Keratinocyte (primary cell): ENCODE measurements at regions not wholly inside any gene's neighbourhood (a gene's known extent, or its start where the extent isn't known, plus 50 kb on each side); places are given as distances from the start of the nearest gene placed in this dataset.

ENCODE experiments used
- DNase-seq: peaks from one replicate; pipeline ENCODE4 v3.0.0-alpha.2; 2011; ENCODE audit warnings: low read depth, missing footprints, low spot score
- FAIRE-seq: peaks from 2 replicates; lab custom pipeline; 2011; peaks lifted over from hg19 to GRCh38; lab: Jason Lieb, UNC
- H2AFZ ChIP-seq: 2 replicates; pipeline ENCODE4 v1.6.0; 2012; ENCODE audit warnings: low read length, control low read depth, inconsistent platforms; ENCODE audit not compliant: control insufficient read depth
- H3K27ac ChIP-seq: 2 replicates; pipeline ENCODE4 v1.5.1; 2011; ENCODE audit warnings: low read length; ENCODE audit not compliant: control insufficient read depth, insufficient read depth
- H3K27me3 ChIP-seq: 3 replicates; pipeline ENCODE4 v1.6.0; 2011; ENCODE audit warnings: low read length; ENCODE audit not compliant: control insufficient read depth, insufficient read depth; ENCODE audit errors: extremely low read depth
- H3K36me3 ChIP-seq, 2 experiments: 2 replicates in 1 of 2; 3 replicates in 1 of 2; pipeline ENCODE4 v1.5.1; 2011; ENCODE audit warnings: low read length in 2 of 2, mild to moderate bottlenecking in 1 of 2; ENCODE audit not compliant: control insufficient read depth in 2 of 2, insufficient read depth in 2 of 2; ENCODE audit errors: extremely low read depth in 1 of 2
- H3K4me1 ChIP-seq: 3 replicates; pipeline ENCODE4 v1.5.1; 2011; ENCODE audit warnings: low read length; ENCODE audit not compliant: control insufficient read depth, insufficient read depth; ENCODE audit errors: extremely low read depth
- H3K4me2 ChIP-seq: 3 replicates; pipeline ENCODE4 v1.6.0; 2011; ENCODE audit warnings: low read depth, low read length; ENCODE audit not compliant: control insufficient read depth, insufficient read depth; ENCODE audit errors: extremely low read depth
- H3K4me3 ChIP-seq, 3 experiments: fragments of 200-600 bp in 1 of 3; sonication (generic) in 1 of 3; 2 replicates in 2 of 3; 3 replicates in 1 of 3; pipeline ENCODE4 v1.5.1; 2011 to 2016; ENCODE audit warnings: low read length in 3 of 3, mild to moderate bottlenecking in 3 of 3, control low read depth in 2 of 3, inconsistent platforms in 1 of 3, low read depth in 1 of 3, mixed read lengths in 1 of 3, mixed run types in 1 of 3, moderate library complexity in 1 of 3; ENCODE audit not compliant: control insufficient read depth in 2 of 3, insufficient read depth in 2 of 3; ENCODE audit errors: extremely low read depth in 1 of 3
- H3K79me2 ChIP-seq: 2 replicates; pipeline ENCODE4 v1.6.0; 2012; ENCODE audit warnings: low read length; ENCODE audit not compliant: control insufficient read depth, insufficient read depth
- H3K9ac ChIP-seq: 3 replicates; pipeline ENCODE4 v1.6.0; 2011; ENCODE audit warnings: low read length; ENCODE audit not compliant: control insufficient read depth, insufficient read depth; ENCODE audit errors: extremely low read depth
- H3K9me1 ChIP-seq: 3 replicates; pipeline ENCODE4 v1.6.0; 2011; ENCODE audit warnings: low read length; ENCODE audit not compliant: control insufficient read depth, insufficient read depth; ENCODE audit errors: extremely low read depth
- H3K9me3 ChIP-seq: 2 replicates; pipeline ENCODE4 v1.5.1; 2012; ENCODE audit warnings: low read depth, low read length; ENCODE audit not compliant: control insufficient read depth
- H4K20me1 ChIP-seq: 3 replicates; pipeline ENCODE4 v1.6.0; 2011; ENCODE audit warnings: low read length; ENCODE audit not compliant: control insufficient read depth, insufficient read depth; ENCODE audit errors: extremely low read depth
- EZH2 ChIP-seq: IDR thresholded peaks from one replicate; pipeline ENCODE4 v1.6.1; 2012; ENCODE audit warnings: inconsistent platforms, mild to moderate bottlenecking, low read length, moderate library complexity
- dilution Hi-C: fragments of 300-500 bp; cut with MboI; formaldehyde crosslinking; loops from one replicate; pipeline ENCODE4 v1.7.0; 2020; ENCODE audit warnings: low sequenced_read_pairs; ENCODE audit not compliant: extremely low pct_ligation_motif_present
- TF ChIP-seq, protein P1 (sequence below), 3 experiments: IDR thresholded peaks in 1 of 3; conservative IDR thresholded peaks in 1 of 3; optimal IDR thresholded peaks in 1 of 3; 2 replicates in 2 of 3; 3 replicates in 1 of 3; pipeline versions ENCODE3 to v1.5.1; 2011; ENCODE audit warnings: low read length in 3 of 3, mild to moderate bottlenecking in 3 of 3, moderate library complexity in 2 of 3, control low read depth in 1 of 3, inconsistent platforms in 1 of 3; ENCODE audit not compliant: insufficient read depth in 2 of 3; ENCODE audit errors: extremely low read depth in 1 of 3

DNA sequence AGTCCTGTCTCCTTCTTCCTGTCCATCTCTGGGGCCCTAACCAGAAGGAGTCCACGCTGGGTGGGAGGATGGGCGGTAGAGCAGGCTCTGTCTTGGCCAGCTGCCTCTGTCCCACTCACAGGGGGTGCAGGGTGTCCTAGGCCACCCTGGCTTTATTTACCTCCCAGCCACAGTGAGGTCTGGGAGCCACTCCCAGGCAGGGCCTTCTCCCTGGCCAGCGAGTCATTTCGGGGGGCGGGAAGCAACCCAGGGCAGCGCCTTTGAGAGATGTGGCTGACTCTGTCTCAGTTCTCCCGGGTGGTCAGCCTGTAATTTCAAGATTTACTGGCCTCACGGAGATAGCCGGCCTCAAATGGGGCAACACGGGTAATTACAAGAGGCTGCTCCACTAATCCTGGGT is 67.4 kb upstream of the PTCH1 start:
- H3K9me1 ChIP-seq: no peaks in the 10 kb centered on the region
- no peaks in the 10 kb centered on the region for H4K20me1 ChIP-seq
- dilution Hi-C loops: no loop called here
- no peak overlapping the region for H3K4me2 ChIP-seq
- no peak for FAIRE-seq
- H3K27me3 ChIP-seq: no peaks in the 10 kb centered on the region
- H3K9me3 ChIP-seq: no peaks in the 10 kb centered on the region
- TF ChIP-seq, protein P1, sequence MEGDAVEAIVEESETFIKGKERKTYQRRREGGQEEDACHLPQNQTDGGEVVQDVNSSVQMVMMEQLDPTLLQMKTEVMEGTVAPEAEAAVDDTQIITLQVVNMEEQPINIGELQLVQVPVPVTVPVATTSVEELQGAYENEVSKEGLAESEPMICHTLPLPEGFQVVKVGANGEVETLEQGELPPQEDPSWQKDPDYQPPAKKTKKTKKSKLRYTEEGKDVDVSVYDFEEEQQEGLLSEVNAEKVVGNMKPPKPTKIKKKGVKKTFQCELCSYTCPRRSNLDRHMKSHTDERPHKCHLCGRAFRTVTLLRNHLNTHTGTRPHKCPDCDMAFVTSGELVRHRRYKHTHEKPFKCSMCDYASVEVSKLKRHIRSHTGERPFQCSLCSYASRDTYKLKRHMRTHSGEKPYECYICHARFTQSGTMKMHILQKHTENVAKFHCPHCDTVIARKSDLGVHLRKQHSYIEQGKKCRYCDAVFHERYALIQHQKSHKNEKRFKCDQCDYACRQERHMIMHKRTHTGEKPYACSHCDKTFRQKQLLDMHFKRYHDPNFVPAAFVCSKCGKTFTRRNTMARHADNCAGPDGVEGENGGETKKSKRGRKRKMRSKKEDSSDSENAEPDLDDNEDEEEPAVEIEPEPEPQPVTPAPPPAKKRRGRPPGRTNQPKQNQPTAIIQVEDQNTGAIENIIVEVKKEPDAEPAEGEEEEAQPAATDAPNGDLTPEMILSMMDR (optimal IDR thresholded peaks at IDR 0.05 in 1 of 3, IDR thresholded peaks at IDR 0.05 in 1 of 3, conservative IDR thresholded peaks at IDR 0.05 in 1 of 3; ENCODE audit: extremely low read depth in 1 of 3, insufficient read depth in 2 of 3, low read length in 3 of 3): no peak
- no peak for TF ChIP-seq EZH2
- no peak overlapping the region for H3K4me3 ChIP-seq
- no peak overlapping the region for H2AFZ ChIP-seq
- no peaks in the 10 kb centered on the region for H3K36me3 ChIP-seq
- no peaks in the 10 kb centered on the region for H3K79me2 ChIP-seq
- DNase-seq: no peak
- H3K4me1 ChIP-seq: no peaks in the 10 kb centered on the region
- H3K27ac ChIP-seq: no peak overlapping the region
- H3K9ac ChIP-seq: no peak overlapping the region

DNA sequence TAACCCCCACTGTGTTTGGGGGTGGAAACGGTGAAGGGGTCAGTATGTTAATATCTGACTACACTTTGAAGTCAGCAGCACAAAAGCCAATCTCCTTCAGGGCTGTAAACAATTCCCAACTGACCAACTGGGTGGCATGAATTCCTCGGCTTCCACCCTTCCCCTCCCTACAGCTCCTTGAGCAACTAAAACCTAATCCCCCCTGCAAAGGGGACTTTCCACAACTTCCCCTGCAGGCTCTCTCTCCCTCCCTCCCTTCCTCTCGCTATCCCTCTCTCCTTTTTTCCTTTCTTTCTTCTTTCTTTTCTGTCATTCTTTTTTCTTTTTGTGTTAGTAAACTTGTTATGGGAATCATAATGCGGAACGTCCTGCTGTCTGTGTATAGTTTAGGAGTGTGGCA is 65.1 kb upstream of the PTCH1 start:
- no peak overlapping the region for H3K27ac ChIP-seq
- H3K27me3 ChIP-seq: no peaks in the 10 kb centered on the region
- no peaks in the 10 kb centered on the region for H4K20me1 ChIP-seq
- H3K4me3 ChIP-seq: no peak overlapping the region
- no peaks in the 10 kb centered on the region for H3K9me1 ChIP-seq
- no peaks in the 10 kb centered on the region for H3K9me3 ChIP-seq
- no peaks in the 10 kb centered on the region for H3K36me3 ChIP-seq
- H3K4me1 ChIP-seq: no peaks in the 10 kb centered on the region
- FAIRE-seq: no peak
- H2AFZ ChIP-seq: no peak overlapping the region
- no peak overlapping the region for H3K9ac ChIP-seq
- dilution Hi-C loops: no loop called here
- H3K4me2 ChIP-seq: no peak overlapping the region
- no peak for DNase-seq
- TF ChIP-seq EZH2: no peak
- TF ChIP-seq, protein P1 (optimal IDR thresholded peaks at IDR 0.05 in 1 of 3, IDR thresholded peaks at IDR 0.05 in 1 of 3, conservative IDR thresholded peaks at IDR 0.05 in 1 of 3; ENCODE audit: extremely low read depth in 1 of 3, insufficient read depth in 2 of 3, low read length in 3 of 3): no peak
- no peaks in the 10 kb centered on the region for H3K79me2 ChIP-seq
